HG03060 (cell line): ENCODE measurements at regions not wholly inside any gene's neighbourhood (a gene's known extent, or its start where the extent isn't known, plus 50 kb on each side); places are given as distances from the start of the nearest gene placed in this dataset.
"Not testable (repeated sequence)": the region's sequence is repeated elsewhere in the genome, so short reads cannot be mapped to it uniquely, and the experiment has no call there.

Experiments
- ATAC-seq: cut with Tn5 transposase; IDR thresholded peaks from one replicate; pipeline ENCODE4 v1.9.1; 2021; ENCODE audit warnings: low read depth, moderate number of reproducible peaks; ENCODE audit not compliant: unreplicated experiment

DNA sequence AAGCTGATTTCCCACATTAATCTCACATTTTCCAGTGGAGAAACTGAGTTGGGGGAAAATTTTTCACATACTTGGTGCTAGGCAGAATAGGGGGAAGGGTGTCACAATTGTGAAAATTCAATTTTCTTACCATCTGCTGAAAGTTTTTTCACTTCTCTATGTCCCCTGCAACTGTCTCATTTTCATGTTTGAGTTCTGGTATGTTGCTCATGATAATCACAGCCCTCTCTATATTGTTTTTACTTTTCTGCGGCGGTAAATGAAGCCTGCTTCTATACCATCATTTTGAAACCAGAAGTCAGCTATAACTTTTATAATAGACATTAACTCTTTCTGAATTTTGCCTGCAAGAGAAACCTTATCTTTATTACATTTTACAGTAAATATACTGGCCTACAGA lies 1664.5 kb downstream of the EFNA5 start:
- ATAC-seq = no peak

DNA sequence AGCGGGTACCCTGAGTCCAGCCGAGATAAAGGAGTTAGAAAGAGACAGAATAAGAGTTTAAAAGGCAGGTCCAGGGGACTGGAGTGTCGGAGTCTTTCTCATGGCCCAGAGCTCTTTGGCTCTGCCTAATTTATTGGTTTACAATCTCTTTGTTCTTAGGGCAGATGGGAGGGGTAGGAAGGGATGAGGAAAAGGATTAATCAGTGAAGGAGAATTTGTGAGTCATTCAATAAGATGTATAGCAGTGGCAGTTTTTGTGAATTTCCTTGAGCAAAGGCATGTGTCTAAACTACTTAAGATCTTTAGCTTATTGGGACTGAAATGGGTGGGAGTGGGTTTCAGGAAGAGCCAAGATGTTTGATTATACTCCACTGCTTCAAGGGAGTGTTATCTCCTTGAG lies 1671.7 kb downstream of the EFNA5 start:
- not testable (repeated sequence) for ATAC-seq

GRCh38 chr5:105993027-105993426 lies 1677.7 kb downstream of the EFNA5 start:
- ATAC-seq = no peak

DNA sequence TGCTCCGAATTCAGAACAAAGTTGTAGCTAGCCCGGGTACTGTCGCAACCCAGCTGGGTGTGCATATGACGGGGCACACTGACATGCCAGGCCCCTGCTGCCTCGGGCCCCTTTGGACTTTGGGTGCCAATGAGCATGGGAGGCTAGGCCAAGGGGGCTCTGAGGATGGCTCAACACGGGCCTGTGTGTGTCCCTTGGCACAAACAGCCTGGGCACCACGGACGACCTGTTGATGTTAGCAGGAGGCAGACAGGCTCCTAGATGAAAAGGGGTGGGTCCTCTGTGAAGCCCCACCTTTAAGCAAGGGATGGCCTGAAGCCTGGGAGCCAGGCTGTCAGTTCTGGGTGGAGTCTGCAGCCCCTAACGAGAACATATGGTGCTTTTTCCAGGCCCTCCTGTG lies 1688.2 kb downstream of the EFNA5 start:
- ATAC-seq = no peak

- no peak for ATAC-seq
Measured at GRCh38 chr5:105978011-105978410, 1692.7 kb downstream of the EFNA5 start.

GRCh38 chr5:105977163-105977562 lies 1693.6 kb downstream of the EFNA5 start:
- ATAC-seq = no peak

DNA sequence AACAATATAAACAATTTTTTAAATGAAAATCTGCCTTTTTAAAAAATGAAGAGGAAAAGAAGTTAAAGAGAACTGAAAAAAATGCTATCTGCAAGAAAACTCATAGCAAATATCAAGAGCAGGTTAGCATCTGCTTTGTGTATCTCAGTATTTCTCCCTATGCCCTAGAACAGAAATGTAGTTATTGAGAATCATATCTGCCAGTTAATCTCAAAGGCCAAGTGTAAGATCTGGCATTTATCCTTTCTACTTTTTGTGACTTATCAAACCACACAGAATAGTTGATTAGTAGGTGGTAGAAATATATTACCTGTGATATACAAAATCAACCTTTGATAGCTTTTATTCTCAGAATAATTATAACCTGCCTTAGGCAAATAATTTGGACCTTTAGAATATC lies 1699.8 kb downstream of the EFNA5 start:
- ATAC-seq = no peak

GRCh38 chr5:105968981-105969380 lies 1701.8 kb downstream of the EFNA5 start:
- no peak for ATAC-seq

DNA sequence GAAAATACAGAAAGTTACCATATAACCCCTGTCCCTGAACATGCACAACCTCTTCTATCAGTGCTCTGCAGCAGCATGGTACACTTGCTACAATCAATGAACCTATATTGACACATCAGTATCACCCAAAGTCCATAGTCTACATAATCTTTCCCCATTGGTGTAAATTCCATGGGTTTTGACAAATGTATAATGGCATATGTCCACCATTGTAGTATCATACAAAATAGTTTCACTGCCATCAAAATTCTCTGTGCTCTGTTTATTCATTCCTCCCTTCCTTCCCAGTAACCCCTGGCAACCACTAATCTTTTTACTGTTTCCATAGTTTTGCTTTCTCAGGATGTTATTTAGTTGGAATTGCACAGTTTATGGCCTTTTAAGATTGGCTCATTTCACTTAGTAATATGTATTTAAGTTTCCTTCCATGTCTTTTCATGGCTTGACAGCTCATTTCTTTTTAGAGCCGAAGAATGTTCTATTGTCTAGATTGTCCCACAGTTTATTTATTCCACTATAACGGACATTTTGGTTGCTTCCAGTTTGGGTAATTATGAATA lies 1707.0 kb downstream of the EFNA5 start:
- ATAC-seq = no peak

DNA sequence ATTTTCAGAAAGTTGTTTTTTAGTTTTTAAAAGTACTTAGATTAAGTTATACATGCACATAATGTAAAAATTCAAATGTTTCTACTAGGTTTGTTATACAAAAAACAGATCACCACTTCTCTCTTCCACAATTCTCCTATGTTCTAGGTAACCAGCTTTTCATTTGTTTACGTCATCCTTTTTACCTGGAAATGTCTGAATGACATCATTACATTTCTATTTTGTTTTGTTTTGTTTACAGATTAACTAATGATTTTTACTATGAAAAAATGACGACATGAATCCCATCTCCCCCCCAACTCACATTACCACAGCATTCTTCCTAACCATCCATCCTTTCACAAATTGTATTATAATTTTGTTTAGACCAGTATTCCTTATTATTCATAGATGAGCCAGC lies 1709.2 kb downstream of the EFNA5 start:
- no peak for ATAC-seq

- ATAC-seq = no peak
Measured at GRCh38 chr5:105956456-105957196, 1714.1 kb downstream of the EFNA5 start.

DNA sequence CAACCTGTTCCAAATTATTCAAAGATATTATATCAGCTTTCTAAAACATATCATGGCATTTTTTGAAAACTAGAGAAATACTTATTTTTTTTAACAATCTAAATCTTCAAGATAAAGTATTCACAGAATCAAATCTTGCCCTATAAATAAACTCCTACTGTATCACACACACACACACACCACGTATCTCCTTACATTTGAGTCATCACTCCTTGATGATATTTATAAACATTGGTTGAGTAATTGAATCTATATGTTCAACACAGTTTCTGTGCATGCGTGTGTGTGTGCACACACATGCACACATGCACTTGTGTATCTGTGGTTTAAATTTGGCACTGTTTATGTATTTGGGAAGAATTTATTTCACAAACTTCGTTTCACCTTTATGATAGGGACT lies 1716.4 kb downstream of the EFNA5 start:
- ATAC-seq = no peak

GRCh38 chr5:105953616-105954015 lies 1717.1 kb downstream of the EFNA5 start:
- no peak for ATAC-seq

DNA sequence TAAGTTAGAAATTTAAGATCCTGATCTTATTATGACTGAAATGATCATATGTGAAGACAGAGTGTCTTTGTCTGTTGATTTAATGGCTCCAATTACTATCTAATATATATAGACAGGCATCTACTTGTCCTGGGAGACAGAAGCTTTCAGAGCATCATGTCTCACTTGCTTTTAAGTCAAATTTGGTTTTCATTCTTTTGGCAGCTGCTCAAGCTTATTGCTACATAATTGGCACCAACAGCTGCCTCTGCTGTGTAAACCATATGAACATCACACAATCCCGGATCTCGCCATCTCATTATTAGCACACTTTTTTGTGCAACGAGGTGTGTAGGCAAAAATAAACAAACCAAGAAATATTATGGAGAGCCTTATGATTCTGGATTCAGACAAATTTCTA lies 1717.9 kb downstream of the EFNA5 start:
- ATAC-seq = no peak

DNA sequence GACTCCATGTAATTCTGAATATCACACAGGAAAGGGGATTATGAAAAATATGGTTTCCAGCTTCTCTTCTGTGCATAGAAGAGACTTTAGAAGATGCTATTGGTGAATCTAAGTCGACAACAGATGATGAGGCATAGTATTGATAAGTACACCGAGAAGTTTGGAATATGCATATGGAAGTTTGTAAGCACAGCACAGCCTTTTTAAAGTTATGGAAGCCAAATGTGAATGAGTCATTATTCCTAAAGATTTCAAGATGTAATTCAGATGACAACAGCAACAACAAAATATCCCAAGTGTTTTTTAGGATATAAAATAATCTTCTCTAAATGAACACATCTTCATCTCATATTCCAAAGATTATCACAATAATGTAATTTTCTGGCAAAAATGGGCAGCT lies 1723.3 kb downstream of the EFNA5 start:
- no peak for ATAC-seq

DNA sequence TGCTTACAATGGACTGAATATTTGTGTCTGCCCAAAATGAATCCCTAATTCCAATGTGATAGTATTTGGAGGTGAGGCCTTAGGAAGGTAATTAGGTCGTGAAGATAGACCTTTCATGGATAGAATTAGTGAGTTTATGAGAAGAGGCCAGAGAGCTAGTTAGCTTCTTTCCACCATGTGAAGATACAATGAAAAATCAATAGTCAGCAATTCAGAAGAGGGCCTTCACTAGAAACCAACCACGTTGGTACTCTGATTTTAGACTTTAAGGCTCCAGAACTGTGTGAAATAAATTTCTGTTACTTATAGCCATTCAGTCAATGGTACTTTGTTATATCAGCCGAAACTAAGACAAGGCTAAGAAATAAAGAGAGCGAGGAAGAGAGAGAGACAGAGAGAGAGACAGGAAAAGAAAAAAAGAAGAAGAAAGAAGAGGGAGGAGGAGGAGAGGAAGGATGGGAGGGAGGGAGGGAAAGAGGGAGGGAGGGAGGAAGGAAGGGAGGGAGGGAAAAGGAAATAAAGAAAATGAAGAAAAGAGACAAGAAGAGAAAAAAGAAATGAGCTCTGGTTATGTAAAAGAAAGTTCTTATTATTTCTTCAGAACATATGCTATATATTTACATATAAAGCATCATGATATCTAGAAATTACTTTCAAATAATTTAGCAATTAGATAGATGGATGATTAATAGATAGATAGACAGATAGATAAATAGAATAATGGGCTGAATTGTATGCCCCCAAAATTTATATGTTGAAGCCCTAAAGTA lies 1725.3 kb downstream of the EFNA5 start:
- no peak for ATAC-seq

DNA sequence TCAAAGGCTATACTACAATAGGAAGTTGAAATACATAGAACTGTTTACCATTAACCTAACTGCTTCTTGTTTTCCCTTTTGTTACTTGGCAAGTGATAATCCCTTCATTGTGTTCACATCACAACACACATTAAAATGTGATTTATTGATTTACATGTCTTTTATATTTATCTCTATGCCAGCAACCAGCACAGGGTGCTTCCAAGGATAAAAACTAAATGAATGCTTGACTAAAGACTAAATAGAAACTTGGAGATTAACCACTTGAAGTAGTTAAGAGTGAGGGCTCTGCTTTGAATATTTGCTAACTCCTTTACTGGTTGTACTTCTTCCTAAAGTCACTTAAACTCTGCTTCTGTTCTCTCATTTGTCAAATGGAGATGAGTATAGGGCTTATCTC lies 1730.6 kb downstream of the EFNA5 start:
- ATAC-seq = no peak

GRCh38 chr5:105934171-105934570 lies 1736.6 kb downstream of the EFNA5 start:
- ATAC-seq = no peak

- ATAC-seq = no peak
Measured at GRCh38 chr5:105931881-105932421, 1738.8 kb downstream of the EFNA5 start.

- no peak for ATAC-seq
Measured at GRCh38 chr5:105929858-105930257, 1740.9 kb downstream of the EFNA5 start.

DNA sequence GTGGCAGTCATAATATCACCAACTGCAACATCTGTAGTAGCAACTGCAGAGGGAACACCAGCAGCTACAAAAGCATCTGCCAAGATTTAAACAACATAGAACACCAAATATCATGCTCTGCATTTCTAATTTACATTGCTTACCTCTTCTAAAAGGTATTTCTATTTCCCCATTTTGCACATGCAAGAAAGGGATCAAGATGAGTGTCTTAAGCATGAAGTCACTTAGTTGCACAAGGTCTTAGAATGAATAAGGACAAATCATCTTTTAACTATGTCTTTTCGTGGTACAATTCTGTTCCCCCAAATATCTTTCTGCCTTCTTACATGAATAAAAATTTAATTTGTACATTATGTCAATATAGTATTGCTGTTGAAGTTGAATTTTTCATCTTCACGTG lies 1746.4 kb downstream of the EFNA5 start:
- no peak for ATAC-seq

DNA sequence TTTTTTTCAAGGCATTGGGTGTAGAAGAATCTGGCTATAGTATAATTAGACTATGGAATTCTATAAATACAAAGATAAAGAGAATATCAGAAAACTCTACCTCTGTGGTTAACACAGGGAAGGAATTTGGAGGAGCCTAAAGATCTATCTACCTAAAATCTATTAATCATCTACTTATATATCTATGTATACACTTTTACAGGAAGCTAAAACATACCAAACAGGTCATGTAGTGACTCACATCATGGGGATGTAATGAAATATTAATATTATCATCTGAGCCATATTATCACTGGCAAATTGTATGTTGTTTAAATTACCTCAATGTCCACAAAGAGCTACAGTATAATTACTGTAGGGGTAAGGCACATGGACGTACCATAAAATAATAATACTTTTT lies 1748.2 kb downstream of the EFNA5 start:
- ATAC-seq = no peak
